MM.1S (cell line): ENCODE measurements at regions not wholly inside any gene's neighbourhood (a gene's known extent, or its start where the extent isn't known, plus 50 kb on each side); places are given as distances from the start of the nearest gene placed in this dataset.

Source experiments
- CTCF ChIP-seq: fragments of 300-600 bp; sonication (generic); IDR thresholded peaks from 2 replicates; pipeline ENCODE4 v1.5.1; 2016; ENCODE audit warnings: antibody characterized with exemption, low read length, mixed read lengths
- EZH2 ChIP-seq: fragments of 300-600 bp; sonication (generic); optimal IDR thresholded peaks from 2 replicates; pipeline ENCODE3; 2017; ENCODE audit warnings: low read depth, mild to moderate bottlenecking, antibody characterized with exemption, low read length, mixed read lengths

- TF ChIP-seq CTCF (no peak), EZH2 (no peak)
These were observed 298.2 kb downstream of the UBE3D start for GRCh38 chr6:82767447-82767846.
